ENCODE measurements at regions not wholly inside any gene's neighbourhood (a gene's known extent, or its start where the extent isn't known, plus 50 kb on each side); places are given as distances from the start of the nearest gene placed in this dataset.

GRCh38 chr2:220334871-220335590, 707.6 kb downstream of the SLC4A3 start:
- H3K4me1 ChIP-seq (ENCODE audit: insufficient read depth, low read length), result no peaks in the 10 kb centered on the region
- H3K27ac ChIP-seq (ENCODE audit: low read depth in 1 of 2, low read length in 2 of 2), result no peak overlapping the region
- H3K36me3 Mint-ChIP-seq (ENCODE audit: low read depth), result no peaks in the 10 kb centered on the region
- no peaks in the 10 kb centered on the region for H3K27me3 Mint-ChIP-seq
- POLR2A ChIA-PET, result no interaction called here
- intact Hi-C loops (cut with DNase I, micrococcal nuclease), result no loop called here
- peaks cover 2% of the 10 kb centered on the region for H3K9me3 Mint-ChIP-seq
- no peaks in the 10 kb centered on the region for H3K27me3 ChIP-seq (ENCODE audit: control insufficient read depth in 1 of 2, insufficient read depth in 2 of 2, low read length in 2 of 2)
- no peak for DNase-seq
- no peak overlapping the region for H3K4me3 Mint-ChIP-seq
- CTCF ChIA-PET, result no interaction called here
- no peak overlapping the region for H3K4me3 ChIP-seq (ENCODE audit: low read length)
- no peak for TF ChIP-seq CTCF (IDR thresholded peaks at IDR 0.05)
- no peaks in the 10 kb centered on the region for H3K4me1 Mint-ChIP-seq (ENCODE audit: low read depth)
- no peaks in the 10 kb centered on the region for H3K9me3 ChIP-seq (ENCODE audit: control insufficient read depth in 1 of 2, insufficient read depth in 1 of 2, low read length in 2 of 2)
- no peak for ATAC-seq (ENCODE audit: poor library complexity)
- no peaks in the 10 kb centered on the region for H3K36me3 ChIP-seq (ENCODE audit: insufficient read depth, low read length)
- no peak overlapping the region for H3K27ac Mint-ChIP-seq

DNA sequence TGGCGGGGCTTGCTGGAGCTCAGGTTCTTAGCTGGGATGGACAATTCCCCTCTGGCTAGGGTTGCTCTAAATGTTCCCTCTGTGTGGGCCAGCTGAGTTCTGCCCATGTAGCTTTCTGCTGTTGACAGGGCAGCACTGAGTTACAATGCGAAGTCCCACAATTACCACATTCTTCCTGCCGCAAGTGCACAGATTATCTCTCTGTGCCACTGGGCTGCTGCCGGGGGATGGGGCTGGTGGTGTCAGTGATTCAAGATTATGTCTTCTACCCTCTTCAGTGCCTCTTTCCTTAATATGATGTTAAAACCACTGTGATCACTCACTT, 708.1 kb downstream of the SLC4A3 start:
- H3K27me3 Mint-ChIP-seq, result no peaks in the 10 kb centered on the region
- no peaks in the 10 kb centered on the region for H3K9me3 ChIP-seq (ENCODE audit: control insufficient read depth in 1 of 2, insufficient read depth in 1 of 2, low read length in 2 of 2)
- no peak for TF ChIP-seq CTCF (IDR thresholded peaks at IDR 0.05)
- no peak overlapping the region for H3K27ac ChIP-seq (ENCODE audit: low read depth in 1 of 2, low read length in 2 of 2)
- H3K4me3 Mint-ChIP-seq, result no peak overlapping the region
- H3K4me1 ChIP-seq (ENCODE audit: insufficient read depth, low read length), result no peaks in the 10 kb centered on the region
- ChIA-PET CTCF (no interaction called here), POLR2A (no interaction called here)
- no peak overlapping the region for H3K4me3 ChIP-seq (ENCODE audit: low read length)
- no peak for DNase-seq
- no peaks in the 10 kb centered on the region for H3K36me3 Mint-ChIP-seq (ENCODE audit: low read depth)
- H3K36me3 ChIP-seq (ENCODE audit: insufficient read depth, low read length), result no peaks in the 10 kb centered on the region
- H3K4me1 Mint-ChIP-seq (ENCODE audit: low read depth), result no peaks in the 10 kb centered on the region
- intact Hi-C loops (cut with DNase I, micrococcal nuclease), result no loop called here
- ATAC-seq (ENCODE audit: poor library complexity), result no peak
- H3K27me3 ChIP-seq (ENCODE audit: control insufficient read depth in 1 of 2, insufficient read depth in 2 of 2, low read length in 2 of 2), result no peaks in the 10 kb centered on the region
- peaks cover 2% of the 10 kb centered on the region for H3K9me3 Mint-ChIP-seq
- no peak overlapping the region for H3K27ac Mint-ChIP-seq

DNA sequence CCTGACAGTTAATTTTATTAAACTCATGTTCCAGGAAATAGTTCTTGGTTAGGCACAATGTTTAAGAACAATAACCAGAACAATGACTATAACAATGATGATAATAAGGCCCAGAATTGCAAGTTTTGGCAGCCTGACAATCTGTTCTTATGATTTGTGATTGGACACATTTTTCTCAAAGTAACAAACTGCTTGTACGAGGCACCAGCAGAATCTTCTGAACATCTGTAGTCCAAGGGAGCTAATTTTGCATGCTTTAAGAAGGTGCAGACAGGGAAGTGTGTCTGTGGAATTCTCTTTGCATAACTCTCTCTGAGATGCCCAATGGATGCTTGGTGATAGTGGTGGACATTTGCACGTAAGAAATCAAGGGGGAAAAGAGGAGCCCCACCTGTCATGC, 709.3 kb downstream of the SLC4A3 start:
- Histone ChIP-seq H3K9me3 (ENCODE audit: control insufficient read depth in 1 of 2, insufficient read depth in 1 of 2, low read length in 2 of 2) (no peaks in the 10 kb centered on the region), H3K4me1 (ENCODE audit: insufficient read depth, low read length) (no peaks in the 10 kb centered on the region), H3K4me3 (ENCODE audit: low read length) (no peak overlapping the region), H3K36me3 (ENCODE audit: insufficient read depth, low read length) (no peaks in the 10 kb centered on the region), H3K27ac (ENCODE audit: low read depth in 1 of 2, low read length in 2 of 2) (no peak overlapping the region), H3K27me3 (ENCODE audit: control insufficient read depth in 1 of 2, insufficient read depth in 2 of 2, low read length in 2 of 2) (no peaks in the 10 kb centered on the region)
- no peaks in the 10 kb centered on the region for H3K4me1 Mint-ChIP-seq (ENCODE audit: low read depth)
- H3K27ac Mint-ChIP-seq, result no peak overlapping the region
- peaks cover 2% of the 10 kb centered on the region for H3K9me3 Mint-ChIP-seq
- intact Hi-C loops (cut with DNase I, micrococcal nuclease), result no loop called here
- DNase-seq, result no peak
- CTCF ChIA-PET, result no interaction called here
- no peaks in the 10 kb centered on the region for H3K27me3 Mint-ChIP-seq
- ATAC-seq (ENCODE audit: poor library complexity), result no peak
- TF ChIP-seq CTCF (IDR thresholded peaks at IDR 0.05), result no peak
- H3K4me3 Mint-ChIP-seq, result no peak overlapping the region
- no peaks in the 10 kb centered on the region for H3K36me3 Mint-ChIP-seq (ENCODE audit: low read depth)
- POLR2A ChIA-PET, result no interaction called here
